ENCODE measurements at regions not wholly inside any gene's neighbourhood (a gene's known extent, or its start where the extent isn't known, plus 50 kb on each side); places are given as distances from the start of the nearest gene placed in this dataset.

GRCh38 chr5:143554918-143555477 is 151.5 kb upstream of the NR3C1 start (continued):
- TF ChIP-seq PRDM10 (CRISPR knock-in tag; IDR thresholded peaks at IDR 0.05; ENCODE audit: low read depth) = 0 out of 2 replicates have a peak, but pooled peaks have one; percentile 46
- peak; percentile 86 for TF ChIP-seq KAT8 (CRISPR knock-in tag; IDR thresholded peaks at IDR 0.05)
- peak; percentile 45; the same call in 1 of the 2 replicates for TF ChIP-seq SRF (IDR thresholded peaks at IDR 0.05; ENCODE audit: low read depth, low read length)
- TF ChIP-seq SAP130 (CRISPR knock-in tag; IDR thresholded peaks at IDR 0.05; ENCODE audit: low read depth) = peak; percentile 78
- TF ChIP-seq ARHGAP35 (CRISPR knock-in tag; IDR thresholded peaks at IDR 0.05; ENCODE audit: borderline replicate concordance) = no peak
- peak; percentile 69; the same call in 1 of the 2 replicates for TF ChIP-seq DDIT3 (CRISPR knock-in tag; IDR thresholded peaks at IDR 0.05)
- TF ChIP-seq IKZF4 (CRISPR knock-in tag; IDR thresholded peaks at IDR 0.05; ENCODE audit: borderline replicate concordance, low read depth, not compliant biosample characterization) = no peak
- peak; percentile 70 for TF ChIP-seq HNF1A (IDR thresholded peaks at IDR 0.05; ENCODE audit: low read depth)
- peak; percentile 84 for TF ChIP-seq HNF1A (CRISPR knock-in tag; IDR thresholded peaks at IDR 0.05; ENCODE audit: borderline replicate concordance)
- TF ChIP-seq PCBP1 (IDR thresholded peaks at IDR 0.05; ENCODE audit: borderline replicate concordance, low read depth, low read length) = no peak
- TF ChIP-seq ZNF605 (CRISPR knock-in tag; IDR thresholded peaks at IDR 0.05) = 0 out of 2 replicates have a peak, but pooled peaks have one; percentile 47
- no peak for TF ChIP-seq MAF1 (CRISPR knock-in tag; IDR thresholded peaks at IDR 0.05; ENCODE audit: borderline replicate concordance)
- TF ChIP-seq KAT2B (IDR thresholded peaks at IDR 0.05; ENCODE audit: borderline replicate concordance, low read depth, low read length) = no peak
- no peak for TF ChIP-seq ZHX2 (IDR thresholded peaks at IDR 0.05; ENCODE audit: low read depth)
- TF ChIP-seq ZHX2 (CRISPR knock-in tag; IDR thresholded peaks at IDR 0.05; ENCODE audit: borderline replicate concordance) = no peak

Data from HepG2 (cell line).